GM23248 (cell line): ENCODE measurements at regions not wholly inside any gene's neighbourhood (a gene's known extent, or its start where the extent isn't known, plus 50 kb on each side); places are given as distances from the start of the nearest gene placed in this dataset.

ENCODE experiments used
- EZH2 ChIP-seq: fragments of 200-600 bp; sonication (generic); IDR thresholded peaks from 2 replicates; pipeline ENCODE4 v1.6.1; 2018; ENCODE audit warnings: antibody characterized with exemption, mild to moderate bottlenecking; ENCODE audit not compliant: insufficient read depth, poor library complexity, severe bottlenecking
- EZH2phosphoT487 ChIP-seq: fragments of 200-600 bp; sonication (generic); IDR thresholded peaks from 2 replicates; pipeline ENCODE4 v1.6.1; 2018; ENCODE audit warnings: antibody characterized with exemption, moderate library complexity, mild to moderate bottlenecking, low read depth; ENCODE audit not compliant: insufficient read depth

DNA sequence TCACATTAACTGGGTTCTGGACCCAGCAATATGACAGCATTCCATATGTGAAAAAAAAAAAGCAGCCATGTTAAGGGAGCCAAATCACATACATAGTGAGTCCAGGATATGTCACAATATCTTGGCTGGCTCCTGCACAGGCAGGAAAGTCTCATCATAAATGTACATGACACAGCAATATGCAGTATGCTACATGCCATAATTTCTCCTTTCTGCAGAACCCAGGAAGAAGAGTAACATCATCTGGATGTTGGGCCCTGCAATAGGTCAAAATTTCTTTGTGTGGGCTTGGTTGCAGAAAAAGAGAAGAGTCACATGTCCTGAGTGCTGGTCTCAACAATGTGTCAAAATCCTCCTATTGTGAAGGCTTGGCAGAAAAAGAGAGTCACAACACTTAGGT lies 902.8 kb upstream of the AMELY start:
- no peak for TF ChIP-seq EZH2
- TF ChIP-seq EZH2phosphoT487, result no peak
